ENCODE measurements at regions not wholly inside any gene's neighbourhood (a gene's known extent, or its start where the extent isn't known, plus 50 kb on each side); places are given as distances from the start of the nearest gene placed in this dataset.

- TF ChIP-seq ZNF462 (CRISPR knock-in tag; IDR thresholded peaks at IDR 0.05) (no peak), ETS1 (IDR thresholded peaks at IDR 0.05) (no peak)
Observed at GRCh38 chr3:171981271-171981605, 58.1 kb upstream of the FNDC3B start (continued).

GRCh38 chr3:171982828-171983227 lies 56.5 kb upstream of the FNDC3B start:
- no peaks in the 10 kb centered on the region for H3K4me1 ChIP-seq (ENCODE audit: insufficient read depth)
- H3K4me1 Mint-ChIP-seq, result no peaks in the 10 kb centered on the region
- H3K4me3 ChIP-seq, result no peak overlapping the region
- H3K27me3 ChIP-seq (ENCODE audit: insufficient read depth), result no peaks in the 10 kb centered on the region
- H3F3A ChIP-seq (replicated peaks; ENCODE audit: low read depth), result no peaks in the 10 kb centered on the region
- no peaks in the 10 kb centered on the region for H3K9me2 ChIP-seq (ENCODE audit: insufficient read depth)
- no peak overlapping the region for H3K4me2 ChIP-seq
- no peaks in the 10 kb centered on the region for H3K36me3 Mint-ChIP-seq (ENCODE audit: low read depth)
- no peak overlapping the region for H2AFZ ChIP-seq
- H3K9me3 Mint-ChIP-seq, result no peaks in the 10 kb centered on the region
- no peaks in the 10 kb centered on the region for H3K79me2 ChIP-seq (replicated peaks; ENCODE audit: insufficient read depth)
- no peak overlapping the region for H3K4me3 Mint-ChIP-seq
- H4K20me1 ChIP-seq (replicated peaks; ENCODE audit: insufficient read depth), result no peaks in the 10 kb centered on the region
- no peaks in the 10 kb centered on the region for H3K36me3 ChIP-seq (ENCODE audit: insufficient read depth)
- H3K27ac ChIP-seq (ENCODE audit: low read depth), result no peak overlapping the region
- ATAC-seq (no peak), DNase-seq (ENCODE audit: low spot score) (no peak)
- H3K27me3 Mint-ChIP-seq (ENCODE audit: insufficient read depth, low read depth, poor library complexity), result peaks cover 3% of the 10 kb centered on the region
- no peak overlapping the region for H3K27ac Mint-ChIP-seq
- TF ChIP-seq JUNB (IDR thresholded peaks at IDR 0.05; ENCODE audit: unreplicated experiment) (no peak), POLR2AphosphoS5 (IDR thresholded peaks at IDR 0.05; ENCODE audit: low read depth) (no peak), ETS1 (IDR thresholded peaks at IDR 0.05) (no peak), REST (IDR thresholded peaks at IDR 0.05; ENCODE audit: unreplicated experiment) (no peak), EZH2 (IDR thresholded peaks at IDR 0.05; ENCODE audit: low read depth, unreplicated experiment) (no peak), ZNF331 (CRISPR knock-in tag; IDR thresholded peaks at IDR 0.05; ENCODE audit: low read depth) (no peak), CTCF (conservative IDR thresholded peaks at IDR 0.05; ENCODE audit: low read depth in 2 of 2) (no peak), ZNF114 (CRISPR knock-in tag; IDR thresholded peaks at IDR 0.05) (no peak), STAT1 (IDR thresholded peaks at IDR 0.05; ENCODE audit: unreplicated experiment) (no peak), NANOG (IDR thresholded peaks at IDR 0.05; ENCODE audit: borderline replicate concordance) (no peak), EZH2phosphoT487 (IDR thresholded peaks at IDR 0.05; ENCODE audit: unreplicated experiment) (no peak), CREB1 (CRISPR knock-in tag; IDR thresholded peaks at IDR 0.05; ENCODE audit: low read depth) (no peak)

Measured in GM23338 (cell line).